ENCODE measurements at regions not wholly inside any gene's neighbourhood (a gene's known extent, or its start where the extent isn't known, plus 50 kb on each side); places are given as distances from the start of the nearest gene placed in this dataset.

DNA sequence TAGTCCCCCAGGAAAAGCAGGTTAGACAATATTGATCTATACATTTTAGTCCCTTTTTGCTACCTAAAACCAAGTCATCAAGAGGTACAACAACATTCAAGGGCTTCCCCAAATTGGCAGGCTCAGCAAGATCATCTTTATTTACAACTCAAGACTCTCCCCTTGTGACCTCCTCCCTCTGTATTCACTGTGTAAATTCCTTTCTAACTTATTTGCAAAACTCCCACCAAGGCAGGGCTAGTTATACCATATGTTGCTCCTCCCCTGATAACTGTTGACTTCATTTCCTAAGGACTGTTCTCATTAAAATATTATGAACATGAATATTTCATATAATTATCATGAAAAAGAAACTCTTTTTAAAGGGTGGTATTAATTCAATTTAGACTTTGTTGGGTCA, 275.6 kb downstream of the DTHD1 start:
- H3K27me3 Mint-ChIP-seq = no peaks in the 10 kb centered on the region
- no peaks in the 10 kb centered on the region for H3K9me3 Mint-ChIP-seq (ENCODE audit: low read depth)
- no peak overlapping the region for H3K4me3 Mint-ChIP-seq (ENCODE audit: low read depth)
- no peaks in the 10 kb centered on the region for H3K36me3 Mint-ChIP-seq (ENCODE audit: insufficient read depth)
- H3K4me1 Mint-ChIP-seq (ENCODE audit: low read depth) = peaks cover 2% of the 10 kb centered on the region
- TF ChIP-seq, protein P1, sequence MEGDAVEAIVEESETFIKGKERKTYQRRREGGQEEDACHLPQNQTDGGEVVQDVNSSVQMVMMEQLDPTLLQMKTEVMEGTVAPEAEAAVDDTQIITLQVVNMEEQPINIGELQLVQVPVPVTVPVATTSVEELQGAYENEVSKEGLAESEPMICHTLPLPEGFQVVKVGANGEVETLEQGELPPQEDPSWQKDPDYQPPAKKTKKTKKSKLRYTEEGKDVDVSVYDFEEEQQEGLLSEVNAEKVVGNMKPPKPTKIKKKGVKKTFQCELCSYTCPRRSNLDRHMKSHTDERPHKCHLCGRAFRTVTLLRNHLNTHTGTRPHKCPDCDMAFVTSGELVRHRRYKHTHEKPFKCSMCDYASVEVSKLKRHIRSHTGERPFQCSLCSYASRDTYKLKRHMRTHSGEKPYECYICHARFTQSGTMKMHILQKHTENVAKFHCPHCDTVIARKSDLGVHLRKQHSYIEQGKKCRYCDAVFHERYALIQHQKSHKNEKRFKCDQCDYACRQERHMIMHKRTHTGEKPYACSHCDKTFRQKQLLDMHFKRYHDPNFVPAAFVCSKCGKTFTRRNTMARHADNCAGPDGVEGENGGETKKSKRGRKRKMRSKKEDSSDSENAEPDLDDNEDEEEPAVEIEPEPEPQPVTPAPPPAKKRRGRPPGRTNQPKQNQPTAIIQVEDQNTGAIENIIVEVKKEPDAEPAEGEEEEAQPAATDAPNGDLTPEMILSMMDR (IDR thresholded peaks at IDR 0.05; ENCODE audit: unreplicated experiment) = no peak
- no peak for DNase-seq (ENCODE audit: low spot score, unreplicated experiment)
- H3K27ac Mint-ChIP-seq = no peak overlapping the region

DNA sequence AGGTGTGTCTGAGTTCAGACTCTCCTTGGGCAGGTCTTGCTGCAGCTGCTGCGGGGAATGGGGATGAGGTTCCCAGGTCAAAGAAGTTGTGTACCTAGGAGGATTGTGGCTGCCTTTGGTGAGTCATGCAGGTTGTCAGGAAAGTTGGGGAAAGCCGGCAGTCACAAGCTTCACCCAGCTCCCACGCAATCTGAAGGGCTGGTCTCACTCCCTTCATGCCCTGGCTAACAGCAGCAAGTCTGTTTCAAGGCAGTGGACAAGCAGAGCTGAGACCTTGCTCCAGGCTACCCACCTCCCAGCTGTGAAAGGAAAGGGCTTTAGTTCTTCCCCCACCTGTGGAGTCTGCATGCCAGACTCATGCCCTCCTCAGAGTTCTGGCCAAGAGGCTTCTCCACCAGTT, 287.2 kb downstream of the DTHD1 start:
- H3K9me3 Mint-ChIP-seq (ENCODE audit: low read depth) = peaks cover 19% of the 10 kb centered on the region
- no peak overlapping the region for H3K4me3 Mint-ChIP-seq (ENCODE audit: low read depth)
- DNase-seq (ENCODE audit: low spot score, unreplicated experiment) = no peak
- no peaks in the 10 kb centered on the region for H3K36me3 Mint-ChIP-seq (ENCODE audit: insufficient read depth)
- no peak overlapping the region for H3K27ac Mint-ChIP-seq
- H3K4me1 Mint-ChIP-seq (ENCODE audit: low read depth) = no peaks in the 10 kb centered on the region
- TF ChIP-seq, protein P1 (IDR thresholded peaks at IDR 0.05; ENCODE audit: unreplicated experiment) = no peak
- H3K27me3 Mint-ChIP-seq = no peaks in the 10 kb centered on the region

DNA sequence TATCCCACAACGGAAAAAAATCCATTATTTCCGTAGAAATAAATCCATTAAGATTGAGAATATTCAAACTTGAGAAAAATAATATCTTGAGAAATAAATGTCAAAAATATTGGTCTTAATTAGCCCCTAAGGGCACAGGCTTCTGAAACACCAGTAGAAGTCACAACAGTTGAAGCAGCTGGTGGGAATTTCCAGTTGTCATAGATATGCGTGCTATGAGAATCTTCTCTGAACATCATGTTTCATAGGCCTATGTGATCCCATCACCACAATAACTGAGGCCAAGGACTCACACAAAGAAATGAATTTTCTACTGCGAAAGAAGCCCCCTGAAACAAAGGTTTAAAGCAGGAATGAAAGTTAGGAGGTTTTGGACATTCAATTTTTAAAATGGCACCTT, 292.0 kb downstream of the DTHD1 start:
- TF ChIP-seq, protein P1 (IDR thresholded peaks at IDR 0.05; ENCODE audit: unreplicated experiment) = no peak
- no peaks in the 10 kb centered on the region for H3K27me3 Mint-ChIP-seq
- no peak overlapping the region for H3K4me3 Mint-ChIP-seq (ENCODE audit: low read depth)
- H3K36me3 Mint-ChIP-seq (ENCODE audit: insufficient read depth) = no peaks in the 10 kb centered on the region
- H3K9me3 Mint-ChIP-seq (ENCODE audit: low read depth) = peaks cover 5% of the 10 kb centered on the region
- H3K27ac Mint-ChIP-seq = no peak overlapping the region
- no peaks in the 10 kb centered on the region for H3K4me1 Mint-ChIP-seq (ENCODE audit: low read depth)
- DNase-seq (ENCODE audit: low spot score, unreplicated experiment) = no peak

DNA sequence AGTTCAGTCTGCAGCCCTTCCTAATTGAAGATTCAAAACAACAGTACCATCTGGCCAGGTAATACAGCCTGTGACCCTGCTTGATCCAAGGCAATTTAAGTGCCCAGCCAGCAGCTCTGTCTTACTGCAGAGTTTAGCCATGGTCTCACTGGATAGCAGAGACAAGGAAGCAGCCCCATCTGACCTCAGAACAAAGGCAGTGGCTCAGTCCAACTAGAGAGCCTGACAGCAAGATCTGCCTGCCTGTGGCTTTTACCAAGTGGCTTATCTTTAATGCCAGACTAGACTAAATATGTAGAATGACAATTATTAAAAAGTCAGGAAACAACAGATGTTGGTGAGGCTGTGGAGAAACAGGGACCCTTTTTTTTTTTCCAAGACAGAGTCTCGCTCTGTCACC, 293.4 kb downstream of the DTHD1 start:
- H3K27ac Mint-ChIP-seq = no peak overlapping the region
- no peaks in the 10 kb centered on the region for H3K27me3 Mint-ChIP-seq
- H3K4me1 Mint-ChIP-seq (ENCODE audit: low read depth) = no peaks in the 10 kb centered on the region
- TF ChIP-seq, protein P1 (IDR thresholded peaks at IDR 0.05; ENCODE audit: unreplicated experiment) = no peak
- DNase-seq (ENCODE audit: low spot score, unreplicated experiment) = no peak
- H3K36me3 Mint-ChIP-seq (ENCODE audit: insufficient read depth) = no peaks in the 10 kb centered on the region
- H3K9me3 Mint-ChIP-seq (ENCODE audit: low read depth) = peaks cover 5% of the 10 kb centered on the region
- no peak overlapping the region for H3K4me3 Mint-ChIP-seq (ENCODE audit: low read depth)

DNA sequence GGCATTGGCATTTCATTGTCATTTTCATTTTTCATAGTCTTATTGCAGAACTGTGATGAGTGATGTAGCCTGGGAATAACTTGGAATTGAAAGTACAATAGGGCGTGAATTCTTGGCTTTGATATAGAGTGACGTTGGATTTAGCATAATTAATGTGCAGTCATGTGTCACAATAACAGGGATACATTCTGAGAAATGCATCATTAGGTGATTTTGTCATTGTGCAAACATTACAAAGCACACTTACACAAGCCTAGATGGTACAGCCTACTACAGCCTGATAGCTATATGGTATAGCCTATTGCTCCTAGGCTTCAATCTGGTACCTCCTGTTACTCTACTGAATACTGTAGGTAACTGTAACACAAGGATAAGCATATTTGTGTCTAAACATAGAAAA, 300.8 kb downstream of the DTHD1 start:
- Mint-ChIP-seq H3K9me3 (ENCODE audit: low read depth) (peaks cover 8% of the 10 kb centered on the region), H3K4me1 (ENCODE audit: low read depth) (no peaks in the 10 kb centered on the region), H3K4me3 (ENCODE audit: low read depth) (no peak overlapping the region), H3K36me3 (ENCODE audit: insufficient read depth) (no peaks in the 10 kb centered on the region), H3K27me3 (no peaks in the 10 kb centered on the region), H3K27ac (no peak overlapping the region)
- TF ChIP-seq, protein P1 (IDR thresholded peaks at IDR 0.05; ENCODE audit: unreplicated experiment) = no peak
- DNase-seq (ENCODE audit: low spot score, unreplicated experiment) = no peak
